ENCODE measurements at regions not wholly inside any gene's neighbourhood (a gene's known extent, or its start where the extent isn't known, plus 50 kb on each side); places are given as distances from the start of the nearest gene placed in this dataset.

GRCh38 chr1:157287462-157287861 is 149.3 kb upstream of the ETV3 start:
- 70 to 75% methylated on average over 5 of the region's 5 CpGs for WGBS, 2 donors
- Histone ChIP-seq H3K36me3 (no peaks in the 10 kb centered on the region), H3K27ac (no peak overlapping the region), H3K9me3 (no peaks in the 10 kb centered on the region), H3K4me3 (no peak overlapping the region), H3K27me3 (no peaks in the 10 kb centered on the region), H3K4me1 (no peaks in the 10 kb centered on the region)
- TF ChIP-seq POLR2A (IDR thresholded peaks at IDR 0.05) (no peak), CTCF (IDR thresholded peaks at IDR 0.05) (no peak), POLR2AphosphoS5 (IDR thresholded peaks at IDR 0.05) (no peak), EP300 (IDR thresholded peaks at IDR 0.05) (no peak)
- DNase-seq (no peak), ATAC-seq (ENCODE audit: low FRiP score in 2 of 2) (no peak)

GRCh38 chr1:157286646-157287420 is 148.6 kb upstream of the ETV3 start:
- Histone ChIP-seq H3K27me3 (no peaks in the 10 kb centered on the region), H3K9me3 (no peaks in the 10 kb centered on the region), H3K4me1 (no peaks in the 10 kb centered on the region), H3K27ac (no peak overlapping the region), H3K36me3 (no peaks in the 10 kb centered on the region), H3K4me3 (no peak overlapping the region)
- no peak for ATAC-seq (ENCODE audit: low FRiP score in 2 of 2)
- 82 to 98% methylated on average over 10 of the region's 10 CpGs for WGBS, 2 donors
- no peak for DNase-seq
- TF ChIP-seq POLR2A (IDR thresholded peaks at IDR 0.05), result no peak

- Histone ChIP-seq H3K4me3 (no peak overlapping the region), H3K9me3 (no peaks in the 10 kb centered on the region), H3K27me3 (no peaks in the 10 kb centered on the region), H3K36me3 (no peaks in the 10 kb centered on the region), H3K27ac (no peak overlapping the region), H3K4me1 (no peaks in the 10 kb centered on the region)
- ATAC-seq (ENCODE audit: low FRiP score in 2 of 2), result no peak
- 86 to 91% methylated on average over 2 of the region's 2 CpGs for WGBS, 2 donors
- TF ChIP-seq EP300 (IDR thresholded peaks at IDR 0.05), result no peak
- no peak for TF ChIP-seq CTCF (IDR thresholded peaks at IDR 0.05)
- TF ChIP-seq POLR2AphosphoS5 (IDR thresholded peaks at IDR 0.05), result no peak
- TF ChIP-seq POLR2A (IDR thresholded peaks at IDR 0.05), result no peak
- DNase-seq, result no peak
These were observed 147.9 kb upstream of the ETV3 start for GRCh38 chr1:157286096-157286495.

GRCh38 chr1:157284451-157284850 is 146.3 kb upstream of the ETV3 start:
- Histone ChIP-seq H3K9me3 (no peaks in the 10 kb centered on the region), H3K27me3 (no peaks in the 10 kb centered on the region), H3K4me1 (no peaks in the 10 kb centered on the region), H3K4me3 (no peak overlapping the region), H3K27ac (no peak overlapping the region), H3K36me3 (no peaks in the 10 kb centered on the region)
- TF ChIP-seq CTCF (IDR thresholded peaks at IDR 0.05), result no peak
- peak in 2 of 4 donors; percentile 63 to 74 for TF ChIP-seq EP300 (IDR thresholded peaks at IDR 0.05)
- no peak for DNase-seq
- WGBS, 2 donors, result 88 to 92% methylated on average over 1 of the region's 1 CpG
- no peak for ATAC-seq (ENCODE audit: low FRiP score in 2 of 2)

GRCh38 chr1:157279802-157280140 is 141.6 kb upstream of the ETV3 start:
- ATAC-seq (ENCODE audit: low FRiP score in 2 of 2) (no peak), DNase-seq (no peak)
- TF ChIP-seq POLR2A (IDR thresholded peaks at IDR 0.05) (no peak), POLR2AphosphoS5 (IDR thresholded peaks at IDR 0.05) (no peak), EP300 (IDR thresholded peaks at IDR 0.05) (no peak), CTCF (IDR thresholded peaks at IDR 0.05) (no peak)
- Histone ChIP-seq H3K9me3 (no peaks in the 10 kb centered on the region), H3K36me3 (no peaks in the 10 kb centered on the region), H3K27ac (peak overlapping the region in 1 of 4 donors; percentile 58), H3K4me1 (no peaks in the 10 kb centered on the region), H3K27me3 (no peaks in the 10 kb centered on the region), H3K4me3 (no peak overlapping the region)
- WGBS, 2 donors, result 29 to 31% methylated on average over 3 of the region's 3 CpGs

Data from upper lobe of left lung (tissue), 6 donors.